K562 (cell line): ENCODE measurements at regions not wholly inside any gene's neighbourhood (a gene's known extent, or its start where the extent isn't known, plus 50 kb on each side); places are given as distances from the start of the nearest gene placed in this dataset.

ENCODE experiments used
- ATAC-seq: fragments of 200-7000 bp; cut with Tn5 transposase; 3 replicates; pipeline ENCODE4 v1.9.1; 2020; ENCODE audit warnings: moderate library complexity
- BruUV-seq: library from RNA; stranded (reverse); fragments of 400-500 nt; replicated peaks from 2 replicates; lab custom pipeline; 2021; lab: Mats Ljungman, UMichigan
- CTCF ChIA-PET: fragments of 300-600 bp; formaldehyde crosslinking; extraction: SDS; loops from one replicate; lab custom pipeline; 2021; ENCODE audit warnings: low intra/inter-chr PET ratio; lab: Yijun Ruan, JAX
- POLR2A ChIA-PET: fragments of 300-600, 350-650 bp; sonication (Branson Sonifier 250); formaldehyde crosslinking; extraction: SDS; loops from one replicate; lab custom pipeline; 2021; ENCODE audit warnings: antibody characterized with exemption, inconsistent platforms; lab: Yijun Ruan, JAX
- DNase-seq, 4 experiments: peaks; one replicate each; pipeline versions ENCODE4 v3.0.0 to v3.0.0-alpha.2; 2011 to 2018; ENCODE audit warnings: low spot score in 3 of 4, mixed read lengths in 3 of 4; ENCODE audit errors: extremely low read depth in 1 of 4
- FAIRE-seq: peaks from 2 replicates; lab custom pipeline; 2011; peaks lifted over from hg19 to GRCh38; lab: Jason Lieb, UNC
- H2AFZ ChIP-seq: 2 replicates; pipeline ENCODE4 v1.6.0; 2011; ENCODE audit warnings: low read depth, low read length, control low read depth, inconsistent platforms
- H3K27ac ChIP-seq: fragments of 200-600 bp; 3 replicates; pipeline ENCODE4 v1.8.0; 2011; ENCODE audit warnings: low read depth, mild to moderate bottlenecking, control low read depth, inconsistent platforms, low read length, moderate library complexity, mixed read lengths; ENCODE audit errors: extremely low read depth
- H3K27me3 ChIP-seq, 2 experiments: fragments of 300-600 bp in 1 of 2; 2 replicates in 1 of 2; 3 replicates in 1 of 2; pipeline versions ENCODE4 v1.6.0 to v1.8.0; 2011; ENCODE audit warnings: inconsistent platforms in 2 of 2, low read length in 2 of 2, mild to moderate bottlenecking in 1 of 2, mixed read lengths in 1 of 2, moderate library complexity in 1 of 2; ENCODE audit not compliant: control insufficient read depth in 2 of 2, insufficient read depth in 2 of 2
- H3K36me3 ChIP-seq: fragments of 300-600 bp; 3 replicates; pipeline ENCODE4 v1.8.0; 2011; ENCODE audit warnings: mild to moderate bottlenecking, low read length, inconsistent platforms; ENCODE audit not compliant: control insufficient read depth, insufficient read depth
- H3K4me1 ChIP-seq, 2 experiments: fragments of 200-600 bp in 1 of 2; replicated peaks in 1 of 2; 2 replicates in 1 of 2; 3 replicates in 1 of 2; pipeline versions ENCODE4 v1.5.1 to v1.8.0; 2011; ENCODE audit warnings: inconsistent platforms in 2 of 2, low read length in 2 of 2, mild to moderate bottlenecking in 1 of 2, mixed read lengths in 1 of 2, moderate library complexity in 1 of 2; ENCODE audit not compliant: control insufficient read depth in 2 of 2, insufficient read depth in 2 of 2
- H3K4me2 ChIP-seq: 2 replicates; pipeline ENCODE4 v1.6.1; 2011; ENCODE audit warnings: low read length, control low read depth, inconsistent platforms, mixed read lengths; ENCODE audit not compliant: insufficient read depth
- H3K4me3 ChIP-seq: fragments of 200-600 bp; sonication (generic), shearing (Covaris generic); 2 replicates; pipeline ENCODE4 v1.5.1; 2016; ENCODE audit warnings: control low read depth, inconsistent platforms
- H3K79me2 ChIP-seq: fragments of 200-600 bp; 3 replicates; pipeline ENCODE4 v1.8.0; 2011; ENCODE audit warnings: low read length, inconsistent platforms; ENCODE audit not compliant: control insufficient read depth, insufficient read depth
- H3K9ac ChIP-seq, 2 experiments: 2 replicates each; pipeline versions ENCODE4 v1.6.0 to v1.6.1; 2011; ENCODE audit warnings: low read depth in 2 of 2, low read length in 2 of 2, control low read depth in 1 of 2, inconsistent platforms in 1 of 2, mild to moderate bottlenecking in 1 of 2, mixed read lengths in 1 of 2; ENCODE audit not compliant: insufficient read depth in 1 of 2
- H3K9me1 ChIP-seq: one replicate; pipeline ENCODE4 v1.6.0; 2011; ENCODE audit warnings: inconsistent platforms, mild to moderate bottlenecking, low read length, moderate library complexity; ENCODE audit not compliant: control insufficient read depth, insufficient read depth
- H3K9me3 ChIP-seq: replicated peaks from 2 replicates; pipeline ENCODE4 v1.5.1; 2011; ENCODE audit warnings: low read depth, low read length, inconsistent platforms; ENCODE audit not compliant: control insufficient read depth, insufficient read depth
- H4K20me1 ChIP-seq: replicated peaks from 2 replicates; pipeline ENCODE4 v1.6.1; 2011; ENCODE audit warnings: low read length, inconsistent platforms, mixed read lengths; ENCODE audit not compliant: control insufficient read depth, insufficient read depth
- ARNT ChIP-seq, 2 experiments: fragments of 450-650 bp; IDR thresholded peaks; 2 replicates each; pipeline ENCODE4 v1.6.1; 2016; ENCODE audit warnings: mild to moderate bottlenecking in 1 of 2
- EHMT2 ChIP-seq: fragments of 450-650 bp; IDR thresholded peaks from 2 replicates; pipeline ENCODE4 v1.6.1; 2018; ENCODE audit warnings: antibody characterized with exemption
- HDAC3 ChIP-seq: fragments of 450-650 bp; IDR thresholded peaks from 2 replicates; pipeline ENCODE4 v1.6.1; 2018; ENCODE audit warnings: borderline replicate concordance, mild to moderate bottlenecking, moderate library complexity; ENCODE audit not compliant: partially characterized antibody
- U2AF1 ChIP-seq: fragments of 200-400 bp; formaldehyde crosslinking; optimal IDR thresholded peaks from 2 replicates; pipeline ENCODE3; 2017; ENCODE audit warnings: mild to moderate bottlenecking, low read depth, low read length, moderate library complexity
- ZHX1 ChIP-seq: fragments of 150-350 bp; conservative IDR thresholded peaks from 2 replicates; pipeline ENCODE4 v1.6.1; 2014; ENCODE audit warnings: low read length
- ZNF740 ChIP-seq, 3 experiments: fragments of 200-800 bp in 1 of 3; sonication (Bioruptor generic) in 1 of 3; sonication (generic) in 1 of 3; formaldehyde crosslinking in 1 of 3; IDR thresholded peaks; 2 replicates each; pipeline versions ENCODE4 v1.6.1 to v1.8.0; 2016 to 2022; ENCODE audit warnings: mild to moderate bottlenecking in 2 of 3, missing compliant biosample characterization in 2 of 3, missing genetic modification characterization in 2 of 3, missing genetic modification reagents in 1 of 3
- ZNF778 ChIP-seq: fragments of 450-650 bp; formaldehyde crosslinking; IDR thresholded peaks from 2 replicates; pipeline ENCODE4 v1.4.0; 2020; ENCODE audit warnings: mild to moderate bottlenecking, moderate library complexity
- WGBS: fragments of 100-300 bp; shearing (Covaris generic); methylation state at CpG from one replicate; pipeline ENCODE4 v1.1.6; 2016; ENCODE audit warnings: low coverage, mixed read lengths; ENCODE audit not compliant: insufficient coverage; ENCODE audit errors: missing lambda C conversion rate; 5-methylcytosine and 5-hydroxymethylcytosine counted together
- in situ Hi-C: fragments of 300-500 bp; cut with MboI; formaldehyde crosslinking; loops from 4 replicates; pipeline ENCODE4 v1.15.0; 2018; ENCODE audit warnings: inconsistent platforms, mixed read lengths
- intact Hi-C: fragments of 100-400 bp; cut with micrococcal nuclease; formaldehyde crosslinking; loops from 2 replicates; pipeline ENCODE4 v1.14.2; 2022

DNA sequence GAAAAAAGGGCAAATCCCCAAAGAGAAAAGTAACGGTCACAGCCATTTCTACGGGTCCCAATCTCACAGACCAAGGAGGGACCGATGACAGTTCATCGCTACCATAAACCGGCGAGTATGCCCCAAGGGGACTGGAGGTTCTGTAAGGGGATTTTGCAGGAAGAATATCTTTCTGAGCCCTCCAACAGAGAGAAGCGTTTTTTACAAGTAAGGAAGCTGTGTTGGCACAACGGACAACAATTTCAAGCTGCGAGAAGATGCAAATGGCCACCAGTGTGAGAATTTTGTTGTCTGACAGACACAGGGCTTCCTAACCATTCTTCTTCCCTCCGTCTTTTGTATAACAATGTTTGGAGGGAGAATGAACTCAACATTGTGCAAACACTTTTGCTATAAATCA is 1043.1 kb downstream of the ADGRL2 start:
- ChIA-PET POLR2A (no interaction called here), CTCF (no interaction called here)
- no peaks in the 10 kb centered on the region for H3K9me3 ChIP-seq
- no peak overlapping the region for H2AFZ ChIP-seq
- intact Hi-C loops: no loop called here
- H3K9ac ChIP-seq: no peak overlapping the region
- TF ChIP-seq ZNF740 (CRISPR knock-in tag; IDR thresholded peaks at IDR 0.05) (no peak), ZNF740 (tag; IDR thresholded peaks at IDR 0.05) (no peak), U2AF1 (no peak)
- H3K4me2 ChIP-seq: no peak overlapping the region
- DNase-seq (no peak), ATAC-seq (no peak), FAIRE-seq (no peak)
- BruUV-seq: no TSS peak
- no peaks in the 10 kb centered on the region for H3K9me1 ChIP-seq
- no peak overlapping the region for H3K4me3 ChIP-seq
- H3K27me3 ChIP-seq: no peaks in the 10 kb centered on the region
- no peaks in the 10 kb centered on the region for H3K79me2 ChIP-seq
- H3K4me1 ChIP-seq: no peaks in the 10 kb centered on the region
- no peaks in the 10 kb centered on the region for H3K36me3 ChIP-seq
- no peak overlapping the region for H3K27ac ChIP-seq
- 1% methylated on average over 10 of the region's 10 CpGs for WGBS
- in situ Hi-C loops: no loop called here
- no peaks in the 10 kb centered on the region for H4K20me1 ChIP-seq

- in situ Hi-C loops: no loop called here
- no TSS peak for BruUV-seq
- no peak overlapping the region for H2AFZ ChIP-seq
- no peaks in the 10 kb centered on the region for H3K9me1 ChIP-seq
- no peaks in the 10 kb centered on the region for H3K27me3 ChIP-seq
- no peaks in the 10 kb centered on the region for H4K20me1 ChIP-seq
- ChIA-PET POLR2A (no interaction called here), CTCF (no interaction called here)
- no peaks in the 10 kb centered on the region for H3K4me1 ChIP-seq
- no peak overlapping the region for H3K9ac ChIP-seq
- no peak overlapping the region for H3K4me2 ChIP-seq
- no peak overlapping the region for H3K4me3 ChIP-seq
- FAIRE-seq (no peak), DNase-seq (no peak), ATAC-seq (no peak)
- no peak overlapping the region for H3K27ac ChIP-seq
- H3K36me3 ChIP-seq: no peaks in the 10 kb centered on the region
- H3K79me2 ChIP-seq: no peaks in the 10 kb centered on the region
- intact Hi-C loops: no loop called here
- H3K9me3 ChIP-seq: no peaks in the 10 kb centered on the region
- WGBS: 6% methylated on average over 2 of the region's 2 CpGs
- TF ChIP-seq HDAC3 (no peak), EHMT2 (no peak), ARNT (IDR thresholded peaks at IDR 0.05) (no peak), ZHX1 (no peak), ZNF778 (no peak)
These were observed 1039.5 kb downstream of the ADGRL2 start for GRCh38 chr1:82840192-82840591.
